ENCODE measurements at regions not wholly inside any gene's neighbourhood (a gene's known extent, or its start where the extent isn't known, plus 50 kb on each side); places are given as distances from the start of the nearest gene placed in this dataset.

GRCh38 chr1:219350172-219350931, 176.7 kb downstream of the LYPLAL1 start:
- H3K4me3 ChIP-seq (ENCODE audit: low read depth, low read length): no peak overlapping the region
- no peak for TF ChIP-seq CTCF (IDR thresholded peaks at IDR 0.05; ENCODE audit: low read depth, low read length)

GRCh38 chr1:219347921-219348391, 174.3 kb downstream of the LYPLAL1 start:
- no peak for TF ChIP-seq CTCF (IDR thresholded peaks at IDR 0.05; ENCODE audit: low read depth, low read length)
- H3K4me3 ChIP-seq (ENCODE audit: low read depth, low read length): no peak overlapping the region

- no peak for TF ChIP-seq CTCF (IDR thresholded peaks at IDR 0.05; ENCODE audit: low read depth, low read length)
- no peak overlapping the region for H3K4me3 ChIP-seq (ENCODE audit: low read depth, low read length)
Observed at GRCh38 chr1:219347376-219347775, 173.7 kb downstream of the LYPLAL1 start.

GRCh38 chr1:219345953-219346352, 172.3 kb downstream of the LYPLAL1 start:
- TF ChIP-seq CTCF (IDR thresholded peaks at IDR 0.05; ENCODE audit: low read depth, low read length): no peak
- H3K4me3 ChIP-seq (ENCODE audit: low read depth, low read length): no peak overlapping the region

- H3K4me3 ChIP-seq (ENCODE audit: low read depth, low read length): no peak overlapping the region
- TF ChIP-seq CTCF (IDR thresholded peaks at IDR 0.05; ENCODE audit: low read depth, low read length): no peak
Observed at GRCh38 chr1:219342836-219343235, 169.2 kb downstream of the LYPLAL1 start.

- no peak for TF ChIP-seq CTCF (IDR thresholded peaks at IDR 0.05; ENCODE audit: low read depth, low read length)
Observed at GRCh38 chr1:219340796-219341195, 167.1 kb downstream of the LYPLAL1 start.

GRCh38 chr1:219339466-219339865, 165.8 kb downstream of the LYPLAL1 start:
- no peak overlapping the region for H3K4me3 ChIP-seq (ENCODE audit: low read depth, low read length)
- TF ChIP-seq CTCF (IDR thresholded peaks at IDR 0.05; ENCODE audit: low read depth, low read length): no peak

More at GRCh38 chr1:219340796-219341195, 167.1 kb downstream of the LYPLAL1 start:
- H3K4me3 ChIP-seq (ENCODE audit: low read depth, low read length): no peak overlapping the region

Data from WI38 (cell line).